ENCODE measurements at regions not wholly inside any gene's neighbourhood (a gene's known extent, or its start where the extent isn't known, plus 50 kb on each side); places are given as distances from the start of the nearest gene placed in this dataset.

GRCh38 chr4:171221181-171221580, 592.0 kb upstream of the GALNTL6 start:
- POLR2A ChIA-PET = no interaction called here
- no peak overlapping the region for H3K4me3 ChIP-seq (ENCODE audit: low read depth, low read length)

GRCh38 chr4:171203425-171203824, 609.8 kb upstream of the GALNTL6 start:
- H3K27me3 ChIP-seq (ENCODE audit: control insufficient read depth, insufficient read depth, low read length) = no peaks in the 10 kb centered on the region
- H3K27ac ChIP-seq (ENCODE audit: low read depth, low read length) = no peak overlapping the region
- ChIA-PET CTCF (no interaction called here), POLR2A (no interaction called here)
- no peaks in the 10 kb centered on the region; the same call in 1 of the 2 replicates for H3K9me3 ChIP-seq (ENCODE audit: control insufficient read depth, insufficient read depth, low read length)
- TF ChIP-seq CTCF (IDR thresholded peaks at IDR 0.05; ENCODE audit: low read depth, low read length) = no peak
- no peak overlapping the region for H3K4me3 ChIP-seq (ENCODE audit: low read depth, low read length)
- no peak for DNase-seq (ENCODE audit: low read depth, low spot score)

More at GRCh38 chr4:171221181-171221580, 592.0 kb upstream of the GALNTL6 start:
- no peaks in the 10 kb centered on the region for H3K27me3 ChIP-seq (ENCODE audit: control insufficient read depth, insufficient read depth, low read length)
- no peak overlapping the region for H3K27ac ChIP-seq (ENCODE audit: low read depth, low read length)
- DNase-seq (ENCODE audit: low read depth, low spot score) = no peak
- no peaks in the 10 kb centered on the region; the same call in none of the 2 replicates for H3K9me3 ChIP-seq (ENCODE audit: control insufficient read depth, insufficient read depth, low read length)
- TF ChIP-seq CTCF (IDR thresholded peaks at IDR 0.05; ENCODE audit: low read depth, low read length) = no peak
- CTCF ChIA-PET = no interaction called here

GRCh38 chr4:171202908-171203307, 610.3 kb upstream of the GALNTL6 start:
- POLR2A ChIA-PET = no interaction called here
- TF ChIP-seq CTCF (IDR thresholded peaks at IDR 0.05; ENCODE audit: low read depth, low read length) = no peak
- CTCF ChIA-PET = no interaction called here
- H3K27ac ChIP-seq (ENCODE audit: low read depth, low read length) = no peak overlapping the region
- DNase-seq (ENCODE audit: low read depth, low spot score) = no peak
- H3K9me3 ChIP-seq (ENCODE audit: control insufficient read depth, insufficient read depth, low read length) = no peaks in the 10 kb centered on the region; the same call in 1 of the 2 replicates
- H3K4me3 ChIP-seq (ENCODE audit: low read depth, low read length) = no peak overlapping the region
- no peaks in the 10 kb centered on the region for H3K27me3 ChIP-seq (ENCODE audit: control insufficient read depth, insufficient read depth, low read length)

GRCh38 chr4:171186700-171187099, 626.5 kb upstream of the GALNTL6 start:
- ChIA-PET POLR2A (no interaction called here), CTCF (no interaction called here)
- Histone ChIP-seq H3K27me3 (ENCODE audit: control insufficient read depth, insufficient read depth, low read length) (no peaks in the 10 kb centered on the region), H3K27ac (ENCODE audit: low read depth, low read length) (no peak overlapping the region), H3K9me3 (ENCODE audit: control insufficient read depth, insufficient read depth, low read length) (peaks cover 4% of the 10 kb centered on the region; the same call in 1 of the 2 replicates), H3K4me3 (ENCODE audit: low read depth, low read length) (no peak overlapping the region)
- no peak for TF ChIP-seq CTCF (IDR thresholded peaks at IDR 0.05; ENCODE audit: low read depth, low read length)
- DNase-seq (ENCODE audit: low read depth, low spot score) = no peak

GRCh38 chr4:171181090-171181489, 632.1 kb upstream of the GALNTL6 start:
- H3K4me3 ChIP-seq (ENCODE audit: low read depth, low read length) = no peak overlapping the region
- no peak for DNase-seq (ENCODE audit: low read depth, low spot score)
- CTCF ChIA-PET = no interaction called here
- H3K27me3 ChIP-seq (ENCODE audit: control insufficient read depth, insufficient read depth, low read length) = no peaks in the 10 kb centered on the region
- no peak for TF ChIP-seq CTCF (IDR thresholded peaks at IDR 0.05; ENCODE audit: low read depth, low read length)
- POLR2A ChIA-PET = no interaction called here
- no peak overlapping the region for H3K27ac ChIP-seq (ENCODE audit: low read depth, low read length)
- peaks cover 2% of the 10 kb centered on the region; the same call in 1 of the 2 replicates for H3K9me3 ChIP-seq (ENCODE audit: control insufficient read depth, insufficient read depth, low read length)
